HG03439 (cell line): ENCODE measurements at regions not wholly inside any gene's neighbourhood (a gene's known extent, or its start where the extent isn't known, plus 50 kb on each side); places are given as distances from the start of the nearest gene placed in this dataset.

ENCODE experiments used
- ATAC-seq: cut with Tn5 transposase; IDR thresholded peaks from one replicate; pipeline ENCODE4 v1.9.1; 2021; ENCODE audit warnings: mild to moderate bottlenecking, moderate library complexity; ENCODE audit not compliant: unreplicated experiment

DNA sequence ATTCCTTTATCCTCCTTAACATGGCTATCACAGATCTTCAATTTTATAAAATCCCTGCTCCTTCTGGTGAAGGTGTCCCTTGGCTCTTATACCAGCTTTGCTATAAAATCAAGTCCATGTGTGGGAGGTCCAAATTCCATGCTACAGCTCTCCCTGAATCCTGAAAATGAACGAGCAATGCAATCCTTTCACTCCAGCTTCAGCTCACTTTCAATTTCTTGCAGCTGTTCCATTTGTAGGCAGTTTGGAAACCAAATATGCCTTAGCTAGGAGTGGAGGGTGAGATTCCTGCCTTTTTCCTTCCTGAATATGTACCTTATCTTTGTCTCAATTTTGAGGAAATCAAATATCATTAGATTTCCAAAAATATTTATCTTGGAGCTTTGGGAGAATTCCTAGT is 402.6 kb downstream of the TTLL7 start:
- no peak for ATAC-seq

DNA sequence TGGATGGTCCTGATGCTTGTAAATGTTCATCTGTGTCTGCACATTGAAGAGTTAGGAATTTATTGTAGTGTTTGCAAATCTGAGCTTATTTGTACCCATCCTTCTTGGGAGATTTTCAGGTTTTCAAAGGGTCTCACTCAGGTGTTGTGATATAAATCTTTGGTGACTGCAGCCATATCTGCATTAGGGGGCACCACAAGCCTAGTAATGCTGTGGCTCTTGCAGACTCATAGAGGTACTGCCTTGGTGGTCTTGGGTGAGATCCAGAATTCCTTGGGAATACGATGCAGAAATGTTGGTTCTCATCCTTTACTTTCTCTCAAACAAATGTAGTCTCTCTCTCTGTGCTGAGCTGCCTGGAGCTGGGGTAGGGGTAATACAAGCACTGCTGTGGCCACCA is 405.9 kb downstream of the TTLL7 start:
- ATAC-seq: no peak

DNA sequence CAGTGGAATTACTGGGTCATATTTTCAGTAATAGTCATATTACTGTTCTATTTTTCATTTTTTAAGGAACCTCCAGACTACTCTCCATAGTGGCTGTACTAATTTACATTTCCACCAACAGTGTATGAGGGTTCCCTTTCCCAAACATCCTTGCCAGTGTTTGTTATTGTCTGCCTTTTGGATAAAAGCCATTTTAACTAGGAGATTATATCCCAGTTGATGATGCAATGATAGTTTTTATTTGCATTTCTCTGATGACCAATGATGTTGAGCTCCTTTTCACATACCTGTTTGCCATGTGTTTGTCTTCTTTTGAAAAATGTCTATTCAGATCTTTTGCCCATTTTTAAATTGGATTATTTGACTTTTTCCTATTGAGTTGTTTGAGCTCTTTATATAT is 410.8 kb downstream of the TTLL7 start:
- ATAC-seq: no peak

DNA sequence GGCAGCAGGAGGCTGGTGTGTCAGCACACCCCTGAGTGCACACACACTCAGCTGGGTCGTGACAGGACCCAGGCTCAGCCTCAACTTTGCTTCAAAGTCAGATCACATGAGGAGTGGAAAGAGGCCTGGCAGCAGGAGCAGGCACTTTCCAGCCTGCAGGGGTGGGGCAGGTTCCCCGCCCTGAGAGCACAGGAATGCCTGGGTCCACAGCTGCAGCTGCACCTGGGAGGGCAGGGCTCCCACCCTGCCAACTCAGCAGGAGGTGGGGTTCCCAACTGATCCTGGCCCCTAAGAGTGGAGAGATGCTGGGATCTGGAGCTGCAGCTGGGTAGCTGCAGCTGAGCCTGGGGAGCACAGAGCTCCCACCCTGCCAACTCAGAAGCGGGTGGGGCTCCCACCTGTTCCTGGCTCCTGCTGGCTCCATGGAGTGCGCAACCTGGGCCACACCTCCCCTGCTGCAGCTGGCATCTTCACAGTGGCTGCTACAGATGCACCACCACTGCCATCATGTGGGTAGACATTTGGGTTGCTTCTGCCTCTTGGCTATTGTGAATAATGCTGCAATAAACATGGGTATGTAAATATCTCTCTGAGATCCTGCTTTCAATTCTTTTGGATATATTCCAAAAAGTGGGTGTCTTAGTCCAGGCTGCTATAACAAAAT is 415.4 kb downstream of the TTLL7 start:
- no peak for ATAC-seq

DNA sequence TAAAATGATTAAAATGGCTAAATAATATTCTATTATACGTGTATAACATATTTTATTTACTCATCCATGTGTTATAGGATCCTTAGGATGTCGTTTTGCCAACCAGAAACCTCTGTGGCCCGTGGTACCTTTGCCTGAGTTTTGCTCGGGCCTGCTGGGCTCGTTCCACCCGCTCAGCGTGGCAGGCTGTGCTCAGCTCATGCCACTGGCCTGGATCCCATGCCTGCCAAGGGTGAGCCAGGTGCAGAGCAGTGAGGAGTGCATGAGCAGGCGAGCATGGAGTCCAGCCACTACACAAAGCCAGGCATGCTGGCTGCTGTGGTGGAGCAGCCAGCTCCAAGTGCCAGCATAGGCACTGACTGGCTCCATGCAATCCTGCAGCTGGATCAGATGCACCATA is 417.2 kb downstream of the TTLL7 start:
- no peak for ATAC-seq

DNA sequence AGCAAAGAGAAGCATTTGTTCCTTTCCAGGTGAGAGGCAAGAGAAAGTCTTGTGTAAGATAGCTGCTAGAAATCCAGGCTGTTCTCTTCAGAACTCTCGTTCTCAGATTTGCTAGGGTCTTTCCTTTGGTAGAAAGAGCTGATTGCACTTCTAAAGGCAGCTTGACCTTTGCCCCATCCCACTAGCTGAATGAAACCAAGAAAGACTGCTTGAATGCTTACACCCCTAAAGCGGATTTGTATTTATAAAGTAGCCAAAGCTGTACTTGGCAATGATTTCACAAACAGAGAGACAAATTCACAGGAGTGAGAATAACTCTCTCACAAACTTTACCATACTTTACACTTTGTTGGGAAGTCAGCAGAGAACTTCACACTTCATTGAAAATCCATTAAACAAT is 424.1 kb downstream of the TTLL7 start:
- no peak for ATAC-seq

DNA sequence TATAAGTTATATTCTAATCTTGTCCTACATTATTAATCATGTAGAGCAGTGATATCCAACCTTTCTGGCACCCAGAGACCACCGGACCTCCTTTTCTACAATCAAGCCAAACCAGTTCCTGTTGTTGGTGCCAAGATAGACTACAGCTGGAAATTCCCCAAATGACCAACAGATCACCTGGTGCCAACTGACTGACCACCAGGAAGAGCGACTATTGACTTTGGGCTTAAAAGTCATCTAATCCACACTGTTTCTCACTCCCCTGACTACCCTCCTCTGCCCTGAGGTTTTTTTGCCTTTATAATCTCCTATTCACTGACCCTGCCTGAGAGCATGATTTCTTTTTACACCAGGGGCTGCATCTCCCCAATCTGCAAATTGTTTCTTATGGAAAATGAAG is 425.2 kb downstream of the TTLL7 start:
- ATAC-seq: no peak

DNA sequence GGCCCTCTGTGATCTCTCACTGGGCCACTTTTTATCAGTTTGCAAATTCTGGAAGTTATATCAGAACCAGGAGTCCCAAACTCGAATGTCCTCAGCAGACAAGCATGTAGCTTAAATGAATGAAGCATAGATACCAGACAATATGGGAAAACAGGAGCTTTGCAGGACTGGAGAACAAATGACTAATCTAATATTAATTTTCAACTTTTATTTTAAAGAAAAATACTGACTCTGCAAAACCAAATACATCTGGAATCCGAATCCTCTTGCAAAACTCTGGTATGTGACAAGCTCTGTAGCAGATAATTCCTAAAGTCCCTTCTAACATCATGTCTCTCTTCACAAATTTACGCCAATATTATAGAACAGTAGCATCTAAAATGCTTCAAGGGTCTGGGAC is 427.4 kb downstream of the TTLL7 start:
- ATAC-seq: no peak

DNA sequence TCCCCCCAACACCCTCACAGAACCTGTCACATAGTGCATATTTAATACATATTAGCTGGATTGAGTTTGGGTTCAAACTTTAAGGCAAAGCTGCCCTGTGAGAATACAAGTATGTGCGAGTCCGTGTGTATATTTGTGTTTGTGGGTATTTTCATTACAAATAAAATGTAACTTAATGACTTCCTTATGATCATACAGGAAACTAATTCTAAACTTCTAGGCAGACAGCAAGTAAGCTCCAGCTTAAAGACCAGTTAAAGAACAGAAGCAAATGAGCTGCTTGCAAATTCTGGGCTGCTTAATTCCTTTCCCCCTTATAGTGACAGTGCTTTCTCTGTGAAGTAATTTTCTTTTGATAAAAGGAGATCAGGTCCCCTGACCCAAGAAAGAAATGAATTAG is 437.6 kb downstream of the TTLL7 start:
- ATAC-seq: no peak

DNA sequence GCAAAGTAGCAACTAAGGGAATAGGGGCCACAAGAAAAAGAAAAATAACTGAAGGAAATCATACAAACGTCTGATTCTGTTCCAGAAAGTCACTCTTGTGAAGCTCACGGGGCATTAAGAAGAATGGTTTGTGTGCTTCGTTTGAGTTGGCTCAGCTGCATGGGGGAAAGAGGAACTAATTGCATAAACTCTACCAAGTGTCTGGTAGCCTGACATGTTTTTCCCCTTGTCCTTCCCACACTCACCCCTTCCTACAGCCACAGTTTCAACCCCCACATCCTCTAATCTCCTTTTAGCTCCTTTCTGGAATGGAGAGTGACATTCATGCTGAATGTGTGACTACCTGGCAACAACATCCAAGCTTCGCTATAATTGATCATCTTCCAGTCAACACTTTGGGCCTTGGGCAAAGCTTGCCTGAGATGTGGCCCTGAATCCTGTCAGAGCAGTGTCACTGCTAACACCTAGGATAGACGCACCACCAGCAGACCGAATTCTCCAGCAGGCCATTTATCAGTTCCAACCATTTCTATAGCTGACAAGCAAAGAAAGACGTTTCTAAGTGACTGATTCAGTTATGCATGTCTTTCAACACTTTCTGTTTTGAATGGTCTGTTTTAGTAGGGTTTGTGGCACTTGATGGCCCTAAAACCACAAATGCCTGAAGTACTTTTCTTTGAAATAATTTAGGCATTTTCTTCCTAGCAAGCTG is 439.6 kb downstream of the TTLL7 start:
- ATAC-seq: no peak

DNA sequence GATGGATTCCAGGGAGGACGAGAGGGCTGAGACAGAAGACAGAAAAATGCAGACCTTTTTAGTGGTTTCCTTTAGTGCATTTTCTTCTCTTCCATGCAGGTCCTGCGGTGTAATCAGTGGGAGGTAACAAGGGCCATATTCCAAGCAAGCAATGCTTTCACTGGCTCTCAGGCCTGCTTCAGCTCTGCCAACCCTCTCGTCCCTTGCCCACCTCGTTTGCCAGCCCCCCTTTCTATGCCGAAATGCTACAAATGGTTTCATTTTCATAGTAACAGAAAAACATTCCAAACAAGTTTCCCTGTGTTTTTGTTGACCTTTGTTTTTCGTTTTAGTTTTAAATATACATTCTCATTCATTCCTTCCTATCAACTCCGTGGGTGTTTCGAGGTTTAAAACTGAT is 443.1 kb downstream of the TTLL7 start:
- ATAC-seq: no peak

DNA sequence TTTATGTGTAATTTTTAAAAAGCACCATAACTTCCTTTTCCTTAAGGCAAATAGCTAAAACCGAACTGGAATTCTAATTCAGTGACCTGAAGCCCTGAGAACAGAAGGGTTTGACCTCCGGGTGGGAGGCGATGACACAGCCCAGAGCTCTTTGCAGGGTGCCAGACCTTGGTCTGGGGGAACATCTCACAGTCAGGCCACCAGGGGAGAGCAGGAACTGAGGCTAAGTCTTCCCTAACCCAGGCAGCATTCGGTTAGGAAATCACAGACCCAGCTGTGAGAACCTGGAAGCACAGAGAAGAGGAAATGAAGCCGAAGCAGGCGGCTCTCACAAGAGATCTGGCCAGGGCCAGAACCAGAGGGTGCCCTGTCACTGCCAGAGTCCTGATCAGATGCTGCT is 444.8 kb downstream of the TTLL7 start:
- ATAC-seq: no peak

DNA sequence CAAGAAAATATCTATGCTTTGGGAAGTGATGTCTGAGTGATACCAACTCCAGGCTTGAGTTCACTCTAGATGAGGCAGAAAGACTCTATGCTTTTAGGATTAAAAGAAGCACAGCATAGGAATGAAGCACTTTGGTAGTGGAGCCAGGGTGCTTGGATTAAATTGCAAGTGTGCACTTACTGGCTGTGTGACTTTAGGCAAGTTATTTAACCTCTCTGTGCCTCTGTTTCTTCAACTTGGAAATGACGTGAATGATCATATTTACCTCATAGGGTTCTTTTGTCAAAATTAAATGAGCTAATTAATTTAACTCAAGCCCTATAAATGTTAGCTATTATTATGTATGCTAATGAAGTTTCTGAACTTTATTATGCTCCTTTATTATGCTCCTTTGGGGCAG is 446.1 kb downstream of the TTLL7 start:
- ATAC-seq: no peak

DNA sequence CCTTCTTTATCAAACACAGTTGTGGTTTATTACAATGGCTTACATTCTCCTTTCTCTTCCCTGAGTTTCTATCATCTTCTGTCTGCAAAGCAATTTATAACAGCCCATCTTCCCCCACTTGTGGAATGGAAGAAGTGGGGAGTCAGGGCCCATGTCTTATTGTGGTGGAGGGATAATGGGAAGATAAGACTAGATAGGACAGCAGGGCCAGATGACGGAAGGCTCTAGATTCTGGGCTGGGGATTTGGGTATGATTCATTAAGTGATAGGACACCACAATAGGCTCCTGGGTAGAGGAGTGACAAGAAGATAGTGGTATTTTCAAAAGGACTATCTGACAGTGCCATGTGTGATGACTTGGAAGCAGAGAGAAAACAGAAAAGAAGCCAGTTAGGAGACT is 450.6 kb downstream of the TTLL7 start:
- ATAC-seq: no peak

DNA sequence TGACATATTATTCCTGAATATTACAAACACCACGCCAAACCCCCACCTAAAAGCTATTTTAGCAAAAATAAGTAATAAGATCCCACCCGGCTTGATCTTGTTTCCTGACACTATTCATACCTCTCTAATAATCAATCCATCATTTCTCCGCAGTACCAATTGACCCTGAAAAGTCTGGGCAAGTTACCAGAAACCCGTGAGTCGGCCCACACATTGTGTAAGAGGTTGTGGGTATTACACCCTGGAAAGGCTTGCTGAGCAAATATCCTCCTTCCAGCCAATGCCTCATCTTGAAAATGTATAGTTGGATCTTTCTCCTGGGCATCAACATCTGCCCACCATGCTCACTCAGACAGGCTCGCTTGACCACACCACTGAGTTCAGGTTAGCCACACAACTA is 451.0 kb downstream of the TTLL7 start:
- no peak for ATAC-seq

DNA sequence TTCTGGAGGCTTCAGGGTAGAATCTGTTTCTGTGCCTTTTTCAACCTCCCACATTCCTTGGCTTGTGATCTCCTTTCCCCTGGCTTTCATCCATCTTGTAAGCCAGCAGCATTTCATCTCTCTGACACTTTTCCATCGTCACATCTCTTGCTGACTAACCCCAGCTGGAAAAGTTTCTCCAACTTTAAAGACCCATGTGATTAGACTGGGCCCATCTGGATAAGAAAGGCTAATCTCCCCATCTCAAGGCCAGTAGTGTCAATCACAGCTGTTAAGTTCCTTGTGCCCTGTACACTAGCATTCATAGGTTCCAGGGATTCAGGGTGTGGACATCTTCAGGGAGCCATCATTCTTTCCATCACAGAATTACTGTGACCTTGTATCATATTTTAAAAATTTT is 452.1 kb downstream of the TTLL7 start:
- no peak for ATAC-seq

DNA sequence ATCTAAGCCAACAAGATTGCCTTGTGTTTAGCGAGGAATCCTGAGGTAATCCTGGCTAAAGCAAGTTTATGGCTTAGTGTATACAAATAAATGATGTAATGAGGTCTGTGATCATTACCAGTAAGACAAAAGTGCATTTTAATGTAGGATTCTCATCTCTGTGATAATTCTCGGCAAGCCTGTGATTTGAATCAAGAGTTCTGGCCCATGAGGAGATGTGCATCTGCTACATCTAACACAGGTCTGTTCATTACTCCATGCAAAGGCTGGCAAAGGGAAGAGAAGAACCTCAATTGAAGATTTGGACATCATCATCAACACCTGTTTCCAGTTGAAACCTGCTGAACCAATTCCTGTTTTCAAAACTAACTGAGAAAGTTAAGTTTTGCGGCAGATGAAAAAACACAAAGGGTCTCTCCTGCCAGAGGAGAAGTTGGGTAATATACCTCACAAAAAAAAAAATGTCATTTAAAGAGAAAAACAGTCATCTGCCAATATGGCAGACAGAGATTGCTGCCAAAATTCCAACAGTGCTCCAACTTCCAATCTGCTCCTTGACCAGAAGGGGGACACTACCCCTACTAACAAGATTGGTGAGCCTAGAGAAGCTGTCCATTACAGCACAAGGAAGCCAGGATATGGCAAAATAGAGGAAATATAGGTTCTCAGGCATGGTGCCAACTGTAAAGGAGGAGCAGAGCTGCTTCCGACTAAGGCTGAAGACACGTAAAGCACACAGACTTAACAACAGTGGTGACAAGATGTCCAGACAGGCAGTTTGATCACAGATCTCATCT is 453.7 kb downstream of the TTLL7 start:
- ATAC-seq: no peak

DNA sequence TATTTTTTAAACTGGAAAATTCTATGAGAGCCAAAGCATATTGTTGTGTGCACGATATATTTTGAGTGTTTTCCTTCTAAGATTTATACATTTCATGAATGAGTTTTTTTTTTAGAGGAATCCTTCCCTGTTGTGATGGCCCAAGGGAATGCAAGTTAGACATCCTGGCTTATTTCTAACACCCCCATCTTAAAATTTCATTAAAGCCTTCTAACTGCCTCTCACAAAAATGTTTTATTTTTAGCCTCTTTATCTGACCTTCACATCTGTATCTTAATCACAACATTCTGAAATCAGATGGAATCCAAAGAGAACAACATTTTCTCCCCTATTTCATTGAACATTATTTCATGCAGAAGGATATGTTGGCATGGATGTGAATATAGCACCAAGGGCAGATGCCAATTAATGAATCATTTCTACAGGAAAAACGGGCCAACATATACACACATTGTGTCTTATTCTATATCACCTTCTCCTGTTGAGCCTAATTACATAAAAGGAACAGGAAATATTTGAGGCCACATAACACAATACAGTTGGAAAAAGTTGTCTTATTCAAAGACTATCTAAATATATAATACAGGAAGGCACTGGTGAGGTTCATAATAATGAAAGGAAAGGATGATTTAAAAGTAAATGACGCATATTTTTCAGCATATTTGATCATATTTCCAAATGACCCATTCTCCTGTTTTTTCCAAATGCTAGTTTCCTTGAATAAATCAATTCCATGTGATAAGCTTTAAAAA is 455.5 kb downstream of the TTLL7 start:
- no peak for ATAC-seq

DNA sequence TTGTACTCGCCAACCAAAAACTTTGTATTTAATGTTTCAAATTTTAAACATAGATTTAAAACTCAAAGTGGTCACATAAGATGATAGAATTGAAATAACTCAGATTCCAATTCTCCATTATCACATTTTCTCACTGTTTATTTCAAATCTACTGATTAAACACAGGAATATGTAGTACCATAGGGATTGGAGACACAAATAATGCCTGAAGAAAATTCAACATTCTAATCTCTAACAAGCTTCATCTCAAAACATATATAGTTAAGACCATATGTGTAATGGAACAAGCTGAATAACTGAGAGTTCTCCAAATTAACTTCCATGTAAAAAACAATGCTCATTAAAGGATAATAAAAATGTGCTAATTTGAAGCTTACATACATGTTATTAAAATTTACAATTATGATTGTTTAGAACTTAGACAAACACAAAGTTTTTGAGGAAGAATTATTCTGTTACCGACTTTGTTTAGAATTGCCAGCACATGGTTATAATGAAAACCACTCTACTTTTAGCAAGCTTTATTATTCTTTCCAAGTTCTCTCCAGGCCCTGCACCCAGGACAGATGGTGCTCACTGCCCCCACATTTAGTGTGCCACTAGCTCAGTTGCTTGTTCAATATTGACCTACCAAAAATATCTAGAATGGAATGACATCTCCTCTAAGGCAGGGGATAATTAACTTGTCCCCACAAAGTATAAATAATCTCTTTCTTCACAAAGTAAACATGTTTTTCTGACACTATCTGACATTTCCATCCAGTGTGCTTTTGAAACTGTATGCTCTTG is 467.2 kb downstream of the TTLL7 start:
- ATAC-seq: no peak

DNA sequence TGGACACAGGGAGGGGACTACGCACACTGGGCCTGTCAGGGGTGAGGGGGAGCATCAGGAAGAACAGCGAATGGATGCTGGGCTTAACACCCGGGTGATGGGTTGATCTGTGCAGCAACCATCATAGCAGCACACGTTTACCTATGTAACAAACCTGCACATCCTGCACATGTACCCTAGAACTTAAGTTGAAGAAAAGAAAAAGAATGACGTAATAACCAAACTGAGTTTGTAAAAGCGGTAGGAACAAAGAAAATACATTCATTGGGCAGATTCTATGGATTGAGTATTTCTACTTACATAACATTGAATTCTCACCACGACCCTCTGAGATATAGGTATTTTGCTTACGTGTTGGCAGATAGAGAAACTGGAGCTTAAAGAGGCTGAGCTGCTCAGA is 468.4 kb downstream of the TTLL7 start:
- ATAC-seq: no peak

DNA sequence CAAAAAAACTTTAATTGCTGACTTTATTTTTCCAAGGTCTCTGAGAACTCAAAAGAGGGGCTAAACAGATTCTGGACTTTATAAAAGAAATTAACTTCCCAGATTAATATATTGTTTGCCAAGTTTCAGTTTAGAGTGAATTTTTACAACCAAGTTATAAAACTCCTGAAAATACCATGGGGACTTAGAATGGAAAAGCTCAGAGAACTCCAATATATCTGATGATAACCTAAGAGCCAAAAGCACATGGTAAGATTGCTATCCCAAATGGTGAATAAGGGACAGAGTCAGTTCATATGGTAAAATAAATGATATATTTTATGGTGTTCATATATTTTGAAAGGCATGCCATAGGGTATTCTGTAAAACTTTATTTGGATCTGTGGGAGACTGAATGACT is 470.9 kb downstream of the TTLL7 start:
- ATAC-seq: no peak
